Type B pancreatic cell (in vitro differentiated cells): ENCODE measurements at regions not wholly inside any gene's neighbourhood (a gene's known extent, or its start where the extent isn't known, plus 50 kb on each side); places are given as distances from the start of the nearest gene placed in this dataset.
A peak's percentile ranks its signal among the peaks of the same experiment; 100 is the strongest.

Experiments
- DNase-seq: peaks from one replicate; pipeline ENCODE4 v3.0.0; 2021; ENCODE audit warnings: mixed read lengths; ENCODE audit not compliant: unreplicated experiment; ENCODE audit errors: extremely low spot score
- H3K27ac Mint-ChIP-seq: 2 replicates; pipeline ENCODE4 v1.8.0; 2021; ENCODE audit warnings: mild to moderate bottlenecking, mixed read lengths
- H3K27me3 Mint-ChIP-seq: 2 replicates; pipeline ENCODE4 v1.8.0; 2021; ENCODE audit warnings: mixed read lengths
- H3K36me3 Mint-ChIP-seq: 2 replicates; pipeline ENCODE4 v1.8.0; 2021; ENCODE audit warnings: mixed read lengths
- H3K4me1 Mint-ChIP-seq: one replicate; pipeline ENCODE4 v1.8.0; 2021; ENCODE audit warnings: mixed read lengths; ENCODE audit not compliant: unreplicated experiment
- H3K4me3 Mint-ChIP-seq: 2 replicates; pipeline ENCODE4 v1.8.0; 2021; ENCODE audit warnings: mild to moderate bottlenecking, mixed read lengths
- H3K9me3 Mint-ChIP-seq: 2 replicates; pipeline ENCODE4 v1.8.0; 2021; ENCODE audit warnings: mixed read lengths
- CTCF ChIP-seq: fragments of 200-600 bp; sonication (generic); conservative IDR thresholded peaks from 2 replicates; pipeline ENCODE4 v1.5.0; 2021; ENCODE audit warnings: antibody characterized with exemption, mild to moderate bottlenecking

- no peaks in the 10 kb centered on the region for H3K4me1 Mint-ChIP-seq
- no peak for TF ChIP-seq CTCF
- DNase-seq = no peak
- H3K4me3 Mint-ChIP-seq = no peak overlapping the region
- peaks cover 14% of the 10 kb centered on the region for H3K27me3 Mint-ChIP-seq
- no peaks in the 10 kb centered on the region for H3K36me3 Mint-ChIP-seq
- H3K27ac Mint-ChIP-seq = no peak overlapping the region
- H3K9me3 Mint-ChIP-seq = no peaks in the 10 kb centered on the region
Observed at GRCh38 chr3:39657075-39657474, 152.3 kb upstream of the MYRIP start.

- Mint-ChIP-seq H3K27me3 (peaks cover 14% of the 10 kb centered on the region), H3K27ac (no peak overlapping the region), H3K9me3 (no peaks in the 10 kb centered on the region), H3K4me3 (no peak overlapping the region), H3K4me1 (no peaks in the 10 kb centered on the region), H3K36me3 (no peaks in the 10 kb centered on the region)
- no peak for TF ChIP-seq CTCF
- no peak for DNase-seq
Observed at GRCh38 chr3:39657775-39658174, 151.6 kb upstream of the MYRIP start.

- no peak for TF ChIP-seq CTCF
- H3K27ac Mint-ChIP-seq = no peak overlapping the region
- H3K36me3 Mint-ChIP-seq = no peaks in the 10 kb centered on the region
- H3K27me3 Mint-ChIP-seq = peaks cover 27% of the 10 kb centered on the region
- no peak overlapping the region for H3K4me3 Mint-ChIP-seq
- no peaks in the 10 kb centered on the region for H3K4me1 Mint-ChIP-seq
- no peaks in the 10 kb centered on the region for H3K9me3 Mint-ChIP-seq
- no peak for DNase-seq
Observed at GRCh38 chr3:39664931-39665330, 144.5 kb upstream of the MYRIP start.

GRCh38 chr3:39665441-39665840 lies 144.0 kb upstream of the MYRIP start:
- no peak for TF ChIP-seq CTCF
- Mint-ChIP-seq H3K9me3 (no peaks in the 10 kb centered on the region), H3K4me3 (no peak overlapping the region), H3K4me1 (no peaks in the 10 kb centered on the region), H3K36me3 (no peaks in the 10 kb centered on the region), H3K27me3 (peaks cover 32% of the 10 kb centered on the region), H3K27ac (no peak overlapping the region)
- DNase-seq = no peak

- H3K4me1 Mint-ChIP-seq = no peaks in the 10 kb centered on the region
- H3K27ac Mint-ChIP-seq = no peak overlapping the region
- no peak for DNase-seq
- no peaks in the 10 kb centered on the region for H3K9me3 Mint-ChIP-seq
- H3K27me3 Mint-ChIP-seq = peaks cover 40% of the 10 kb centered on the region
- H3K36me3 Mint-ChIP-seq = no peaks in the 10 kb centered on the region
- no peak overlapping the region for H3K4me3 Mint-ChIP-seq
- peak; percentile 82 for TF ChIP-seq CTCF
Observed at GRCh38 chr3:39668420-39668819, 141.0 kb upstream of the MYRIP start.

GRCh38 chr3:39671116-39671515 lies 138.3 kb upstream of the MYRIP start:
- Mint-ChIP-seq H3K27me3 (peaks cover 27% of the 10 kb centered on the region), H3K36me3 (no peaks in the 10 kb centered on the region), H3K4me1 (no peaks in the 10 kb centered on the region), H3K27ac (no peak overlapping the region), H3K4me3 (no peak overlapping the region), H3K9me3 (no peaks in the 10 kb centered on the region)
- no peak for TF ChIP-seq CTCF
- no peak for DNase-seq
